ENCODE measurements at regions not wholly inside any gene's neighbourhood (a gene's known extent, or its start where the extent isn't known, plus 50 kb on each side); places are given as distances from the start of the nearest gene placed in this dataset.

- DNase-seq, result peak; percentile 54 to 76 (median 73)
Measured at GRCh38 chr10:120710076-120710475, 141.1 kb upstream of the WDR11 start.

- no peak for DNase-seq
Measured at GRCh38 chr10:120711860-120712259, 139.3 kb upstream of the WDR11 start.

- peak; percentile 81 to 93 (median 89) for DNase-seq
Measured at GRCh38 chr10:120713573-120714205, 137.5 kb upstream of the WDR11 start.

- DNase-seq, result peak; percentile 69 to 90 (median 90)
Measured at GRCh38 chr10:120715171-120715570, 136.0 kb upstream of the WDR11 start.

DNA sequence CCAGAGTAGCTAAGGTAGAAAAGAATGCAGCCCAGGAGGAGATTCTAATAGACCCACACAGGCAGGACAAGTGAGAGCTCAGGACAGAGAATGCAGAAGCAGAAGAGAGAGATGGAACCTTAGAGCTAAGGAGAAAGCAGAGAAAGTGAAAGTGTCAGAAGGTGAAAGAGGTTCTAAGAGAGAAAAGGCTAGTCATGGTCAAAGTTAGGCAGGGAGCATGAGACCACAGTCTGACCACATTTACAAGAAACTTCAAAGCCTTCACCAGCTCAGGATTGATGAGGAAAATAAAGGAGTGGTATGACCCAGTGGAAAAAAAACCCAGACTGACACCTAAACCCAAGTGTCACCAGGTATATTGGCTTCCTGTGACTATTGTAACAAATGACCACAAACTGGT lies 131.8 kb upstream of the WDR11 start:
- peak; percentile 56 to 69 (median 61) for DNase-seq

GRCh38 chr10:120727001-120727400 lies 124.2 kb upstream of the WDR11 start:
- DNase-seq, result no peak

GRCh38 chr10:120729547-120729946 lies 121.6 kb upstream of the WDR11 start:
- no peak for DNase-seq

- peak in 1 of 3 donors; percentile 52 for DNase-seq
Measured at GRCh38 chr10:120732067-120732466, 119.1 kb upstream of the WDR11 start.

DNA sequence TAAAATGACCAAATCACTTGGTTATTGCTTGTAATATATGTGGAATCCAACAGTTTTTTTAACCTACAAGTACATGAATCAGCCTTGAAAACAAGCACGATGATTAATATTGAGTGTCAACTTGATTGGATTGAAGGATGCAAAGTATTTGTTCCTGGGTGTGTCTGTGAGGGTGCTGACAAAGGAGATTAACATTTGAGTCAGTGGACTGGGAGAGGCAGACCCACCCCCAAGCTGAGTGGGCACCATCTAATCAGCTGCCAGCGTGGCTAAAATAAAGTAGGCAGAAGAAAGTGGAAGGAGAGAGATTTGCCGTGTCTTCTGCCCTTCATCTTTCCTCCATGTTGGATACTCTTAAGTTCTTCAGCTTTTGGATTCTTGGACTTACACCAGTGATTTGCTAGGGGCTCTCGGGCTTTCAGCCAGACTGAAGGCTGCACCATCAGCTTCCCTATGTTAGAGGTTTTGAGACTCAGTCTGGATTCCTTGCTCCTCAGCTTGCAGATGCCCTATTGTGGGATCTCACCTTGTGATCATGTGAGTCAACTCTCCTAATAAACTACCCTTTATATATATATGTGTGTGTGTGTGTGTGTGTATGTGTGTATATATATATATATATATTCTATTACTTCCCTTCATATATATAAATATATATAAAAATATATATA lies 118.4 kb upstream of the WDR11 start:
- no peak for DNase-seq

- DNase-seq, result no peak
Measured at GRCh38 chr10:120734483-120735078, 116.6 kb upstream of the WDR11 start.

GRCh38 chr10:120735315-120735714 lies 115.8 kb upstream of the WDR11 start:
- DNase-seq, result no peak

- peak; percentile 30 to 64 (median 61) for DNase-seq
Measured at GRCh38 chr10:120735773-120736371, 115.3 kb upstream of the WDR11 start.

DNA sequence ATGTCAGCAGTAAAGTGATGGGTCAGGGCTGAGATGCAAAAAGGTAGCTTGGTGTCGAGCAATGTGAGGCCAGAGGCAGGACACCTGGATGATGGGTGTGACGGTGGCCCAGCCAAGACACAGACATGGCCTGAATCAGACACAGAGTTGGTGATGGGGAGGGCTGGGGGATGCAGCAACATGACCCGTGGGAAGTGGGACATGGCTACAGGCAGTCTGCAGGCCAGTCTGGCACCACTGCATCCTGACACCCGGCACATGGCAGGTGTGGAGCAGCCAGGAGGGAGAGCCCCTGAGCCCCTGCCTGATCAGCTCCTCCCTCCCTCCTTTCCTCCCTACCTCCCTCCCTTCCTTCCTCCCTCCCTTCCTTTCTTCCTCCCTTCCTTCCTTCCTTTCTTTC lies 114.8 kb upstream of the WDR11 start:
- DNase-seq, result no peak

DNA sequence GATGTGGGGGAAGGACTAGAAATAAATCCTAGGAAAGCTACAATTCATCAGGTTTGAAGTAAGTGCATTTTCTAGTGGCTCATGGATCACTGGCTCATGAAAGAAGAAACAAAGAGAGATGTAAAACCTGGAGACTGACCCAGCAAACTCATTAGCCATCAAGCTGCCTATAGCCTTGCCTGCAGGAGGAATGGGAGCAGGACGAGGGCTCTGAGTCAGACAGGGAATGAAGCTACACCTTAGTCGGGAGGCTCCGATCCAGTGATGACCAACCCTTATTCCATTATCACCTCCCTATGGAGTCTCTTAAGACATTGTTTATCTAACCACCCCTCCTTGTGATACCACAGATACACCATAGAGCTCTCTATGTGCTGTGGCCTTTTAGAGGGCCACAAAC lies 112.5 kb upstream of the WDR11 start:
- DNase-seq, result no peak

GRCh38 chr10:120741396-120741795 lies 109.8 kb upstream of the WDR11 start:
- DNase-seq, result no peak

GRCh38 chr10:120742373-120742772 lies 108.8 kb upstream of the WDR11 start:
- DNase-seq, result no peak

DNA sequence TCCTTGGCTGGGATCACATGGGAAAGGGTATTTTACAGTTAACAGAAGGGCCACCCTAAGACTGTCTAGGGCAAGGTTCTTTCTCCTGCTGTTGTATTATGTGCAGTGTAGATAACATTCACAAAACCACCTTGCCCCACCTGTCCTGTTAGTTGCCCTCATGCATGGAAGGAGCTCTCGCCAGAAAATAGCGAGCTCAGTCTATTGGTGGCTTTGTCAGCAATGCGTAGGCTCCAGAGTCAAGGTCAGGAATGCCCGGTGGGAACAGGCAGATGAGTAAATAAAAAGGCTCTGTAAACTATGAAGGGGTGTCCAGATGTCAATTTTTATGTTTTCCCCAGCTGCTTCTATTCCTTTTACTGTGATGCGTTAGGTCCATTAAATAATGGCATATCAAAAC lies 107.1 kb upstream of the WDR11 start:
- DNase-seq, result no peak

DNA sequence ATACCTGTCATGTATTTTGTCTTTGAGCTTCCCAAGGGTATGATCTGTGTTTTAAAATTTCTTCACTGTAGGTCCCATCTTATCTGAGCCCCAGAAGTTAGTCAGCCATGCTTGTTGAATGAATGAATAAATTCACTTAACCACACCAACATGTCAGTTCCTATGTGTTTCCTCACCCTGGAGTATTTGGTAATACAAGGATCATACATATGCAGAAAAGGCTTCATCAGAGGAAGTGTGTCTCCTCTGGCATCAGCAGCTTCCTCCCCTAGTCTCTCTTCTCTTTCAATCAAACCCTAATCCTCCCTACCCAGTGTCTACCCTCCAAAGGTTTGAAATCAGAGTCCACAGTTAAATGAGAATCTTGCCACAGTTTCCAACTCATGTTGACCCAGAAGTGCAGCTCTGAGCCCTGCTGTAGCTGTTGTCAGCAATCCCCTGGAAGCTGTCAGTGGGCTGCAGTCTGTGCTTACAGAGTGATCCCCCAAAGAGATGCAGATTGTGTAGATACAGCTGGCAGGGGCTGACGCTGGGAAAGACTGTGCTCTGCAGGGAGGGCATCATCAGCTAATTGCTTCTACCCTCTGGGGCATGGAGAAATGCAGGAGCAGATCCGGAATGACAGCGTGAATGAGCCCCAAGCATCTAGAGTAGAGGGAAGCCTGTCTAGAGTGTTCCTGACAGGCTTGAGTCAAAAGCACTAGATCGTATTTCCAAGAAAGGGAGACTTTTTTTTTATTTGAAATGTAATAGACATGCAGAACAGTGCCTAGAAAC lies 105.0 kb upstream of the WDR11 start:
- DNase-seq, result peak; percentile 47 to 74 (median 72)

DNA sequence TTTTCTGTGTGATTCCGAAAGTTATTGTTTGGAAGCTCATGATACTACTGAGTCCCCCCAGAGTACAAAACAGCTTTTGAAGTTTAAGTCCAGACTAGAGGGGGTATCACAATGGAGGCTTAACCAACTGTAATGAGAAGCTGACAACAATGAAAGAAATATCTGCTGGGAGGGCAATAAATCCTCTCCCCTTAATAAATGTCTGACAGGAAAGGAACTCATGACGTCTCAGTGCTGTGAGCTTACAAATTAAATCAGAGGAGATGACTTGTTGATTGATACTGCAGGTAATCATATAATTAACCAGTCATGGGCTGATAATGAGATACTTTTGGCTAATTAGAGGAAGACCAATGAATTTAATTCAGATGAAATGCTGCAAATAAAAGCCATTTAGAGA lies 102.6 kb upstream of the WDR11 start:
- DNase-seq, result no peak

- DNase-seq, result no peak
Measured at GRCh38 chr10:120749072-120749471, 102.1 kb upstream of the WDR11 start.

- peak; percentile 78 to 87 (median 85) for DNase-seq
Measured at GRCh38 chr10:120749856-120750566, 101.2 kb upstream of the WDR11 start.

DNA sequence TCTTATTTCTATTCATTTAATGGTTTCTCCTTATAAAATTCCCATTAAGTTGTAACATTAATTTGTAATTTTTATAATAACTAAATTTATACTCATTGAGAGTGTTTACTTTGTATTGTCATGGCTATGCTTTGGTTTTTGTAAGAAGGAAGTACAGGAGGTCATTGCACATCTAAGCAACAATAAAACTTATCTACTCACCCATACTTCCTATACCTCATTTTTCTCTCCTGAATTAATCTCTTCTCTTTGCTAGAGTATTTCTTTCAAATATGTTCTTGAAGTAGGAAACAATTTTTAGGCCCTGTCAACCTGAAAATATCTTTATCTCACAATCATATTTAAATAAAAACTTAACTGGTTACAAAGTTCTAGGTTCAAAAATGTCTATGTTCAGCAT lies 95.4 kb upstream of the WDR11 start:
- no peak for DNase-seq

All from suppressor macrophage treated with lipopolysaccharide for 1 hour (primary cell).